GM10266 (cell line): ENCODE measurements at regions not wholly inside any gene's neighbourhood (a gene's known extent, or its start where the extent isn't known, plus 50 kb on each side); places are given as distances from the start of the nearest gene placed in this dataset.
"Not testable (repeated sequence)": the region's sequence is repeated elsewhere in the genome, so short reads cannot be mapped to it uniquely, and the experiment has no call there.

Source experiments
- DNase-seq: peaks from one replicate; pipeline ENCODE4 v3.0.0; 2012; ENCODE audit errors: extremely low spot score
- TF ChIP-seq, protein P1 (sequence below): IDR thresholded peaks from 2 replicates; pipeline ENCODE4 v1.5.1; 2012; ENCODE audit warnings: mild to moderate bottlenecking, low read depth; ENCODE audit not compliant: control insufficient read depth, insufficient read depth; ENCODE audit errors: missing control alignments

DNA sequence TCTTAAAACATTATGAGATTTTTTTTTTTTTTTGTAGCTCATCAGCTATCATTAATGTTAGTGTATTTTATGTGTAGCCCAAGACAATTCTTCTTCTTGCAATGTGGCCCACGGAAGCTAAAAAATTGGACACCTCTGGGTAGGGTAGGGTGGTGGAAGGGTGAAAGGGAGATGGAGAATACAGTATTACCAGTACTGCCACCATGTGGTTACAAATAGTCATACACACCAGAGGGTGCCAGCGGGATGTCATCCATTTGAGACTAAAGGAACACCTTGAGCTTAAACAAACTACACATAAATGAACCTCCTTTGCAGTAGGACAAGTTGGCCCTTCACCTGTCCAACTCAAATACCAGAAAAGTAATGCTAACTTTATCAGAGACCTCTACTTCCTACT is 601.9 kb downstream of the HTR1B start:
- TF ChIP-seq, protein P1, sequence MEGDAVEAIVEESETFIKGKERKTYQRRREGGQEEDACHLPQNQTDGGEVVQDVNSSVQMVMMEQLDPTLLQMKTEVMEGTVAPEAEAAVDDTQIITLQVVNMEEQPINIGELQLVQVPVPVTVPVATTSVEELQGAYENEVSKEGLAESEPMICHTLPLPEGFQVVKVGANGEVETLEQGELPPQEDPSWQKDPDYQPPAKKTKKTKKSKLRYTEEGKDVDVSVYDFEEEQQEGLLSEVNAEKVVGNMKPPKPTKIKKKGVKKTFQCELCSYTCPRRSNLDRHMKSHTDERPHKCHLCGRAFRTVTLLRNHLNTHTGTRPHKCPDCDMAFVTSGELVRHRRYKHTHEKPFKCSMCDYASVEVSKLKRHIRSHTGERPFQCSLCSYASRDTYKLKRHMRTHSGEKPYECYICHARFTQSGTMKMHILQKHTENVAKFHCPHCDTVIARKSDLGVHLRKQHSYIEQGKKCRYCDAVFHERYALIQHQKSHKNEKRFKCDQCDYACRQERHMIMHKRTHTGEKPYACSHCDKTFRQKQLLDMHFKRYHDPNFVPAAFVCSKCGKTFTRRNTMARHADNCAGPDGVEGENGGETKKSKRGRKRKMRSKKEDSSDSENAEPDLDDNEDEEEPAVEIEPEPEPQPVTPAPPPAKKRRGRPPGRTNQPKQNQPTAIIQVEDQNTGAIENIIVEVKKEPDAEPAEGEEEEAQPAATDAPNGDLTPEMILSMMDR: peak; percentile 39
- peak; percentile 7 for DNase-seq

DNA sequence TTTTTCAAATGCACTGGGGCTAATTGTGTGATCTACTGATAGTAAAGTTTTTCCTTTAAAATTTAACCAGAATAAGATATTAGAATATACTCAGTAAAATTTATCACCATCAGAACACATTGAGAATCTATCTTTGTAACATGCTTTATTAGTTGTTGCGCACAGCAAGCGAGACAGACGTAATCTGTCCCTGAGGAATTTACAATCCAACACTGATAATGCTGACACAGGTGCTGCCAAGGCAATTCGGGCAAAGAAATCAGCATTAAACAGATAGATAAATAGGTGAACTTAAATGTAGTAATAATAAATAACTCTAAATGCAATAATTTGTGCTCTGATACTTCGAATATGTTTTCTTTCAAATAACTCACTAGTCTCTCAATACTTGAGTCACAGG is 607.2 kb downstream of the HTR1B start:
- TF ChIP-seq, protein P1: no peak
- no peak for DNase-seq

DNA sequence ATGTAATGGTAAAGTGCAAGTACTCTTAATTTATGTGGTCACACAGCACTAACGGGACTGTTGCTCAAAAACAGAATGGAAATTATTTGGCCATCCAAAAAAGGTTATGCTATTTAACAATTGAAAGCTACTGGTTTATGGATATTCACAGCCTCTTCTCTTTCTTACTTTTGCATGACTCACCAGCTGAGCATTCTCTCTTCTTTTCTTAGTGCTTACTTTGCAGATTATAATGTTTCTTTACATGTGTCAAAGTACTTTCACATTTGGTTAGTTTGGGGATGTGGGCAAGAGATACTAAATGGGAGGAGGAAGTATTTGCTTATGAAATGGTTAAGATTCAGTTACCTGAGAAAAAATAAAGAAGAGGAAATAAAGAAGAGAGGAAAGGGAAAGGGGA is 610.5 kb downstream of the HTR1B start:
- no peak for DNase-seq
- TF ChIP-seq, protein P1: no peak

DNA sequence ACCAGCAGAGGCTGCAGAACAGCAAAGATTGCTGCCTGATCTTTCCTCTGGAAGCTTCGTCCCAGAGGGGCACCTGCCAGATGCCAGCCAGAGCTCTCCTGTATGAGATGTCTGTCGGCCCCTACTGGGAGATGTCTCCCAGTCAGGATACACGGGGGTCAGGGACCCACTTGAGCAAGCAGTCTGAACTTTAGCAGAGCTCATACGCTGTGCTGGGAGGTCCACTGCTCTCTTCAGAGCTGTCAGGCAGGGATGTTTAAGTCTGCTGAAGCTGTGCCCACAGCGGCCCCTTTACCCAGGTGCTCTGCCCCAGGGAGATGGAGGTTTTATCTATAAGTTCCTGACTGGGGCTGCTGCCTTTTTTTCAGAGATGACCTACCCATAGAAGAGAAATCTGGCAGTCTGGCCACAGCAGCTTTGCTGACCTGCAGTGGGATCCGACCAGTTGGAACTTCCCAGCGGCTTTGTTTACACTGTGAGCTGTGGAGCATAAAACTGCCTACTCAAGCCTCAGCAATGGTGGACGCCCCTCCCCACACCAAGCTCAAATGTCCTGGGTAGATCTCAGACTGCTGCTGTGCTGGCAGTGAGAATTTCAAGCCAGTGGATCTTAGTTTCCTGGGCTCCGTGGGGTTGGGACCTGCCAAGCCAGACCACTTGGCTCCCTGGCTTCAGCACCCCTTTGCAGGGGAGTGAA is 613.9 kb downstream of the HTR1B start:
- DNase-seq: not testable (repeated sequence)

DNA sequence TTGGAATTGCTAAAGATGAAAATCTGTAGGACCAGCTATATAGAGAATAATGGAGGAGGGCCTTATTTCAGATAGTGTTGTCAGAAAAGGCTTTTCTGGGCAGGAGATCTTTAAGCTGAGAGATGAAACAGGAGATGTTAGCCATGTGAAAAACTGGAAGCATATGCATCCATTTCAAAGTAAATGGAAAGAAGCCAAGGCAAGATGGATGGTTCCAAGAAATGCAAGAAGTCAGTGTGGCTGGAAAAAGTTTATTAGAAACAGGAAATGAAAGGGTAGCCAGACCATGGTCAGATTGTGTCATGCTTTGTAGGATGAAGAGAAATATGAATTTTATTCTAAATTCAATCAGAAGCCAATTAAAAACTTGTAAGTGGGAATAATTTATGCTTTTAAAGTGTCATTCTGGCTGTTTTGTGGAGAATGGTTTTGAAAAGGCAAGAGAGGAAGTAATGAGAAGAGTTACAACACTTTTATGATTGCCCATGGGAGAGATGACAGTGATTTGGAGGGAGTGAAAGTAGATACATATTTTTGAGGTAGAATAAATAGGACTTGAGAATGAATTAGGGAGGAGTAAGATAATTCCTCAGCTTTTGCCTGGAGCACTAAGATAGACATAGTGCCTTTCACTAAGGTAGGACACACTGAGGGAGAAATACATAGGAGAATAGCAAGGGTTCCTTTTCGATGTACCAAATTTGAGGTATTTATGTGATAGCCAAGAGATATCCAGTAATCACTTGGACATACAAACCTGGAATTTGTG is 620.1 kb downstream of the HTR1B start:
- no peak for DNase-seq

DNA sequence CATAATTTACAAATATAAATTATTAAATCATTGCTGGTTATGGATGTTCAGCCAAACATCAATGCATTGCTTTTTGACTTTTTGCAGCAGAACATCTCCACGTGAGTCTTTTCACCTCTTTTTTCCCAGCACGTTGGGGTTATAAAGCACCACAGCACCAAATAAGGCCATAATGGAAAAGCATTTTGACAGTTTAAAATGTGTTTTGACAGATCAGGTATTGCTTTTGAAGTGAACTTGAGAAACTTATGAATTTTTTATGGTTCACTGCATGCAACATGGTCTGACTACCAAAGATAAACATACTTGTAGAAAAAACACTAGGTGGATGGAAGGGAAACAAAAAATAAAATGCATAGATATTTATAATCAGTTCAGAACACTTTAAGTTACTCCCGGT is 622.4 kb downstream of the HTR1B start:
- no peak for DNase-seq
- TF ChIP-seq, protein P1: no peak

More for the DNA sequence above, 620.1 kb downstream of the HTR1B start:
- TF ChIP-seq, protein P1: no peak

DNA sequence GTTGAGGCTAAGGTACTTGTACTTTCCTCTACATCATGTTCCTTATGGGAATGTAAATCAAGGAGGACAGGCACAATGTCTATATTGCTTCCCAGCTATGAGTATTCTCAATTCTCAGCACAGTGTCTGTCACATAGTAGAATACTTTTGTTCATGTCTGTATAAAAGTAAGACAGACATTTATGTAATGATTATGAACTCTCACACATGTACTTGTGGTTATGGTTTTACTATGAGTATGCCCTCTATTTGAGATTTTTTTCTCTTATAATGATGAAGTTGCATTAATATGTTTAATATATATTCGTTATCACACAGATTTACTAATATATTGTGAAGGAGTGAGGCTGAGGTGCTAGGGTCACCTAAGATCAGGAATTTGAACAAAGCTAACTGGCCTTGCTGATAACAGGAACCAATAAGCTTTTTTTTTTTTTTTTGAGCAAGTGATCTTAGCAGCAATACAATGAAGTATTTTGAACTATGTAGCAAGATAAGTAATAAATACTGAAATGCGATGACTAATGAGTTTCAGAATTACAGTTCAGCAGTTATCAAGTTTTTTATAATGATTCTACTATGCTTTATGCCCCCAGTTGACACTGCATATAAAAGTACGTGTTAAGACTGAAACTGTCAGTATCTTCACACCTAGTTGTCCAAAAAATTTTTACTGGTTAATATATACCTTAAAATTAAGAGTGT is 623.1 kb downstream of the HTR1B start:
- TF ChIP-seq, protein P1: no peak
- DNase-seq: no peak
